Vagina (tissue), 2 donors: ENCODE measurements at regions not wholly inside any gene's neighbourhood (a gene's known extent, or its start where the extent isn't known, plus 50 kb on each side); places are given as distances from the start of the nearest gene placed in this dataset.

Experiments used
- CTCF ChIP-seq, 3 experiments: fragments of 450-650 bp in 2 of 3; fragments of 200-600 bp in 1 of 3; sonication (generic) in 1 of 3; IDR thresholded peaks; one replicate each; pipeline ENCODE4 v1.5.1; 2017 to 2019; ENCODE audit warnings: antibody characterized with exemption in 3 of 3, mild to moderate bottlenecking in 2 of 3, moderate library complexity in 2 of 3
- POLR2AphosphoS5 ChIP-seq, 2 donors: sonication (generic); formaldehyde crosslinking; IDR thresholded peaks; one replicate each; pipeline ENCODE4 v1.9.0; 2017; ENCODE audit warnings: antibody characterized with exemption in 2 of 2, mild to moderate bottlenecking in 2 of 2, low read depth in 1 of 2; ENCODE audit not compliant: insufficient read depth in 1 of 2

GRCh38 chr17:74011966-74012365 lies 191.5 kb upstream of the RPL38 start:
- TF ChIP-seq POLR2AphosphoS5 (IDR thresholded peaks at IDR 0.05; ENCODE audit: insufficient read depth in 1 of 2, low read depth in 1 of 2) (no peak), CTCF (IDR thresholded peaks at IDR 0.05) (no peak)
